CD14-positive monocyte (primary cell): ENCODE measurements at regions not wholly inside any gene's neighbourhood (a gene's known extent, or its start where the extent isn't known, plus 50 kb on each side); places are given as distances from the start of the nearest gene placed in this dataset.

Experiments used
- DNase-seq, 3 donors: peaks; one replicate each; pipeline ENCODE4 v3.0.0-alpha.2; 2011 to 2022
- H2AFZ ChIP-seq: 2 replicates; pipeline ENCODE4 v1.6.0; 2012; ENCODE audit warnings: mild to moderate bottlenecking, low read depth, low read length, inconsistent platforms; ENCODE audit not compliant: insufficient read depth, poor library complexity, severe bottlenecking
- H3K27ac ChIP-seq, 2 donors: 1 replicate in 1 of 2; 2 replicates in 1 of 2; pipeline ENCODE4 v1.5.1; 2012 to 2013; ENCODE audit warnings: low read length in 2 of 2, control low read depth in 1 of 2, inconsistent platforms in 1 of 2, low read depth in 1 of 2, mild to moderate bottlenecking in 1 of 2
- H3K27me3 ChIP-seq, 2 donors: one replicate each; pipeline versions ENCODE4 v1.6.0 to v1.6.1; 2011 to 2013; ENCODE audit warnings: low read length in 2 of 2; ENCODE audit not compliant: control insufficient read depth in 2 of 2, insufficient read depth in 2 of 2
- H3K36me3 ChIP-seq, 2 donors: replicated peaks in 1 of 2; 1 replicate in 1 of 2; 2 replicates in 1 of 2; pipeline versions ENCODE4 v1.5.1 to v1.6.1; 2012 to 2013; ENCODE audit warnings: low read length in 2 of 2, control low read depth in 1 of 2, inconsistent platforms in 1 of 2, mild to moderate bottlenecking in 1 of 2; ENCODE audit not compliant: insufficient read depth in 2 of 2, control insufficient read depth in 1 of 2
- H3K4me1 ChIP-seq, 2 donors: 1 replicate in 1 of 2; 2 replicates in 1 of 2; pipeline versions ENCODE4 v1.5.1 to v1.6.1; 2012 to 2013; ENCODE audit warnings: low read length in 2 of 2, control low read depth in 1 of 2, inconsistent platforms in 1 of 2, mild to moderate bottlenecking in 1 of 2, moderate library complexity in 1 of 2; ENCODE audit not compliant: insufficient read depth in 2 of 2, control insufficient read depth in 1 of 2
- H3K4me2 ChIP-seq: replicated peaks from 2 replicates; pipeline ENCODE3; 2012; ENCODE audit warnings: low read length, moderate library complexity, mild to moderate bottlenecking; ENCODE audit not compliant: poor library complexity, severe bottlenecking; ENCODE audit errors: extremely low read depth
- H3K4me3 ChIP-seq, 3 experiments: fragments of 200-600 bp in 1 of 3; sonication (generic) in 1 of 3; replicated peaks in 1 of 3; 1 replicate in 2 of 3; 2 replicates in 1 of 3; pipeline ENCODE4 v1.5.1; 2011 to 2013; ENCODE audit warnings: low read length in 3 of 3, mild to moderate bottlenecking in 3 of 3, control low read depth in 2 of 3, low read depth in 2 of 3, inconsistent platforms in 1 of 3, moderate library complexity in 1 of 3
- H3K79me2 ChIP-seq: 2 replicates; pipeline ENCODE4 v1.6.0; 2012; ENCODE audit warnings: mild to moderate bottlenecking, control low read depth, inconsistent platforms, low read length, moderate library complexity; ENCODE audit not compliant: insufficient read depth
- H3K9ac ChIP-seq: 2 replicates; pipeline ENCODE4 v1.6.0; 2017; ENCODE audit warnings: low read length, mild to moderate bottlenecking; ENCODE audit not compliant: insufficient read depth, poor library complexity, severe bottlenecking
- H3K9me3 ChIP-seq, 2 donors: replicated peaks in 1 of 2; 1 replicate in 1 of 2; 2 replicates in 1 of 2; pipeline versions ENCODE4 v1.5.1 to v1.6.1; 2012 to 2013; ENCODE audit warnings: low read length in 2 of 2, control low read depth in 1 of 2; ENCODE audit not compliant: control insufficient read depth in 1 of 2, insufficient read depth in 1 of 2
- H4K20me1 ChIP-seq: 2 replicates; pipeline ENCODE4 v1.6.0; 2012; ENCODE audit warnings: mild to moderate bottlenecking, low read length, control low read depth, moderate library complexity; ENCODE audit not compliant: insufficient read depth
- H3K27ac Mint-ChIP-seq, 7 donors: one replicate each; pipeline ENCODE4 v1.8.0; 2020; ENCODE audit warnings: mild to moderate bottlenecking in 7 of 7, mixed read lengths in 7 of 7, moderate library complexity in 6 of 7, inconsistent platforms in 2 of 7
- H3K27me3 Mint-ChIP-seq, 3 donors: one replicate each; pipeline ENCODE4 v1.8.0; 2021 to 2022; ENCODE audit warnings: low read depth in 3 of 3, mild to moderate bottlenecking in 3 of 3, mixed read lengths in 3 of 3, moderate library complexity in 3 of 3, inconsistent platforms in 1 of 3
- H3K36me3 Mint-ChIP-seq, 2 donors: one replicate each; pipeline ENCODE4 v1.8.0; 2020; ENCODE audit warnings: mixed read lengths in 2 of 2, inconsistent platforms in 1 of 2, mild to moderate bottlenecking in 1 of 2
- H3K4me1 Mint-ChIP-seq: one replicate; pipeline ENCODE4 v1.8.0; 2020; ENCODE audit warnings: mild to moderate bottlenecking, mixed read lengths
- H3K4me3 Mint-ChIP-seq, 2 donors: one replicate each; pipeline ENCODE4 v1.8.0; 2020; ENCODE audit warnings: mild to moderate bottlenecking in 2 of 2, mixed read lengths in 2 of 2, moderate library complexity in 1 of 2
- H3K9me3 Mint-ChIP-seq, 7 donors: one replicate each; pipeline ENCODE4 v1.8.0; 2020 to 2022; ENCODE audit warnings: mixed read lengths in 7 of 7, mild to moderate bottlenecking in 6 of 7, moderate library complexity in 6 of 7, inconsistent platforms in 2 of 7
- CTCF ChIP-seq: fragments of 200-600 bp; IDR thresholded peaks from one replicate; pipeline ENCODE4 v1.8.0; 2022; ENCODE audit warnings: antibody characterized with exemption, mild to moderate bottlenecking
- WGBS: methylation state at CpG from one replicate; pipeline ENCODE4 v1.1.5; 2013; ENCODE audit warnings: missing lambda C conversion rate; ENCODE audit not compliant: insufficient coverage; 5-methylcytosine and 5-hydroxymethylcytosine counted together
- intact Hi-C, 2 donors: fragments of 100-400 bp; cut with micrococcal nuclease; formaldehyde crosslinking; loops; one replicate each; pipeline versions ENCODE4 v1.15.0 to v1.15.1; 2023

DNA sequence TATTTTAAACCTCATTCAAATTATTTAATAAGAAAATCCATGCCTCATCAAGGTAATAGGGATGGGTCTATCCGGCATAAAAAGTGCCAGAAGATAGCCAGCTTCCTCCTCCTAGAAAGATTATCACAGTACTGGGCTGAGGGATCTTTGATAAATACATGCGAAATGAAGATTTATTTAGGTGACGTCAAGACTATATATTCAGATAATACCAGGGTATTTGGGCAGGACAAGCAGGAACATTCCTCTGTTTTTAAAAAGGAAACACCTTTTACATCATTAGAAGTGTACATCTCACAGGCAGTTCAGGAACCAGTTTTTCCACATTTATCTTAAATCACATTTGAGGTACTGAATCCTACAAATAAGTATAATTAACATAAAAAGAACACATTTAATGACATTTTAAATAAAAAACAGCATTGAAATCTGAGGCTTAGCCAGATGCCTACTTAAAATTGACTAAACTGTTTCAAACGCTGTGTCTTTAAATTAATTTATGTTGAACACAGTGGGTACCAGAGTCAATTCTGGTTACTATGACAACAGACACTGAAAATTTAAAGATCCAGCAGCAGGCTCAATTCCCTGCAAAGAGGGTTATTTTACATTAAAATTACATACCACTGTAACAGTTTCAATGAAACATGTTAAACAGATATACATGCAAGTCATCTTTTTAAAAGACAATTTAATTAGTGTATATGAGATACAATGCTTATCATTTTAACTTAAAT, 124.7 kb upstream of the SLCO6A1 start:
- peaks cover 0 to 16% (median 6%) of the 10 kb centered on the region in 7 donors for H3K9me3 Mint-ChIP-seq
- no peaks in the 10 kb centered on the region for H3K4me1 ChIP-seq
- H3K79me2 ChIP-seq, result no peaks in the 10 kb centered on the region
- H3K4me1 Mint-ChIP-seq, result no peaks in the 10 kb centered on the region
- H3K4me3 ChIP-seq, result no peak overlapping the region
- intact Hi-C loops, result no loop called here
- no peaks in the 10 kb centered on the region for H3K9me3 ChIP-seq
- no peak overlapping the region for H3K27ac Mint-ChIP-seq
- no peak overlapping the region for H3K4me3 Mint-ChIP-seq
- no peaks in the 10 kb centered on the region for H3K27me3 Mint-ChIP-seq
- no peak for DNase-seq
- H3K27me3 ChIP-seq, result no peaks in the 10 kb centered on the region
- H3K27ac ChIP-seq, result no peak overlapping the region
- H3K4me2 ChIP-seq, result no peak overlapping the region
- no CpG with 5 or more reads among the region's 4 CpGs for WGBS
- TF ChIP-seq CTCF, result no peak
- H3K9ac ChIP-seq, result no peak overlapping the region
- no peak overlapping the region for H2AFZ ChIP-seq
- no peaks in the 10 kb centered on the region for H3K36me3 ChIP-seq
- no peaks in the 10 kb centered on the region for H3K36me3 Mint-ChIP-seq
- no peaks in the 10 kb centered on the region for H4K20me1 ChIP-seq

- Mint-ChIP-seq H3K4me3 (no peak overlapping the region), H3K9me3 (peaks cover 0 to 12% (median 5%) of the 10 kb centered on the region in 7 donors), H3K27ac (no peak overlapping the region), H3K27me3 (no peaks in the 10 kb centered on the region), H3K36me3 (no peaks in the 10 kb centered on the region), H3K4me1 (no peaks in the 10 kb centered on the region)
- H3K36me3 ChIP-seq, result no peaks in the 10 kb centered on the region
- no peak overlapping the region for H3K9ac ChIP-seq
- TF ChIP-seq CTCF, result no peak
- no peaks in the 10 kb centered on the region for H3K27me3 ChIP-seq
- no peaks in the 10 kb centered on the region for H3K79me2 ChIP-seq
- DNase-seq, result no peak
- no peak overlapping the region for H3K27ac ChIP-seq
- no CpG with 5 or more reads among the region's 6 CpGs for WGBS
- intact Hi-C loops, result no loop called here
- H3K4me3 ChIP-seq, result no peak overlapping the region
- H3K4me2 ChIP-seq, result no peak overlapping the region
- H4K20me1 ChIP-seq, result no peaks in the 10 kb centered on the region
- H3K4me1 ChIP-seq, result no peaks in the 10 kb centered on the region
- no peaks in the 10 kb centered on the region for H3K9me3 ChIP-seq
- H2AFZ ChIP-seq, result no peak overlapping the region
Observed at GRCh38 chr5:102624405-102624804, 125.6 kb upstream of the SLCO6A1 start.
